ENCODE measurements at regions not wholly inside any gene's neighbourhood (a gene's known extent, or its start where the extent isn't known, plus 50 kb on each side); places are given as distances from the start of the nearest gene placed in this dataset.

DNA sequence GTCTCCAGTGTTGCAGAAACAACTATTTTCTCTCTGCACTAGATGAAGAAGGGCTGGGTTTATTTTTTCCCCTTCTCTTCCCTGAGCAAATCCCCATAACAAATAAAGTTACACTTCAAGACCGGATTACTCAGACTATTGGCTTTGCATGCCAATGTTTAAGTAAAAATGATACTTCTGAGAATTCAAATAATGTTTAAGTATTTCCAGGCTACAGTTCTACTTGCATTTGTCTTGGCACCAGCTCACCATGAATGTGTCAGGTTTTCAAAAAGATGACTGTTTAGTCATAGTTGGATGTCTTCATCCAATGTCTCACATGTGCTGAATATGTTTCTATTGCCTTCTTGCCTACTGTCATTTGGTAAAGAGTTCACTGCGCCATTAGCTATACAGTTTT is 912.6 kb downstream of the GATA3 start:
- no peak for DNase-seq (ENCODE audit: low read depth, low spot score)

DNA sequence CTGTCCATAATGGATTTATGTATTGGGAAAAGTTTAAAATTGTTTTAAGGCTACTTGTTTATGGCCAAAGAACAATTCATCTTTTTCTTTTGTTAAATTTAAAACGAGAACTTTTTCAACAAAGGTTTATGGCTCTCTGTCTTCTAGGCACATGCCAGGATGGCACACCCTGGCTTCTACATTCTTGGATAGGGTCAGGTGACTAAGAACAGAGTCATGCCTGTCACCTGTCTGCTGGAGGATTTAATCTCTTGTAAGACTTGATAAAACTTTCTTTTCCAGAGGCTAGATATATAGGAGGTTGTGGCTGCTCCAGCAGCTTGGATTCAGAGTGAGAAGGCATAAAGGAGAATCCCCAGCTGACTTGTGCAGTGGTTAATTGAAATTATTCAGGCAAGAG is 915.4 kb downstream of the GATA3 start:
- no peak for DNase-seq (ENCODE audit: low read depth, low spot score)

DNA sequence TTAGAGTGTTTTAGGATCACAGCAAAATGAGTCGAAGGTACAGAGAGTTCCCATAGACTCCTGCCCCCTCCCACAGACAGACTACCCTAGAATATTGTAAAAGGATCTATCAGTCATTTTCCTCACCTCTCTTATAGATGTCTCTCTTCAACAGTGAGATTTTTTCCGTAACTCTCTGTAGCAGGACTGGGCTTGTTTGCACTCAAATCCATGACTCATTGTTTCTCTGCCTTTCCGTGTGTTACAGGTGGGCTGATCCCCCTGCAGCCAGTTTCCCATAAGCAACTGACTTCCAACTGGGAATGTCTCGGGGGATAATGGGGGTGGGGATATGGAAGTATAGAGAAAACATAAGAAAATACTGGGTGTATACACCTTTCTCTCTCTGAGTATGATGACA is 921.0 kb downstream of the GATA3 start:
- DNase-seq (ENCODE audit: low read depth, low spot score): no peak

DNA sequence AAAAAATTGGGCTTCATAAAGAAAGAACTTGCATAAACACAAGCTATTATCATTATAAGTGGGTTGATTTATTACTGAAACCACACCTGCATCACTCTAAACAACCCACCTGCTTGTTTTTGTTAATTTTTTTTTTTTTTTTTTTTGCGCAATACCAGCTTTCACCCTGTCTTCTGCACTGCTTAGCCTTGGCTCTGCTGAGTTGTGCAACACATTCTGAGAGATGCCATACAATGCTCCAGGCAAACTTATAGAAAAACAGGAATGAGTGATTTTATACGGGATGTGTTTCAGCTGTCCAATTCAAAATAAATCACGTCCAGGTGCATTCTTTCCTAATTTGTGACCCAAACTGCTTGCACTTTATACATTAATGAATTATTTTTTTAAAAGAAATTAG is 923.6 kb downstream of the GATA3 start:
- no peak for DNase-seq (ENCODE audit: low read depth, low spot score)

DNA sequence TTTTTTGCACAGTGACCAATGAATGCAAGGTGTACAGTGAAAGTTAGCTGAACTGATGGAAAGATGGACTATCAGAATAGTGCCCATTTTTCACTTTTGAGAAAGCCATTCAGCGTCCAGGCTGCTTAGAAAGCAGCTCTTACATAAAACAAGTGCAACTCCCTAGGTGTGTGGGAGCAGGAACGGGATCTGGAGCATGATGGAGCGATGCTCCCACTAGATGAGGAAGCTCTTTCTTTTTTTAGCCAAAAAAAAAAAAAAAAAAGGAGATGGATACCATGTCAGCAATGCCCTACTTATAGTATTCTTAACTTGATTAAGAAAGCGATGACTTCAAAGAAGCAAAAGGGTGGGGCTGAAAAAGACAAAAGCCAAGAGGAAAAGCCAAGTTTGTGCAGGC is 925.5 kb downstream of the GATA3 start:
- DNase-seq (ENCODE audit: low read depth, low spot score): no peak

DNA sequence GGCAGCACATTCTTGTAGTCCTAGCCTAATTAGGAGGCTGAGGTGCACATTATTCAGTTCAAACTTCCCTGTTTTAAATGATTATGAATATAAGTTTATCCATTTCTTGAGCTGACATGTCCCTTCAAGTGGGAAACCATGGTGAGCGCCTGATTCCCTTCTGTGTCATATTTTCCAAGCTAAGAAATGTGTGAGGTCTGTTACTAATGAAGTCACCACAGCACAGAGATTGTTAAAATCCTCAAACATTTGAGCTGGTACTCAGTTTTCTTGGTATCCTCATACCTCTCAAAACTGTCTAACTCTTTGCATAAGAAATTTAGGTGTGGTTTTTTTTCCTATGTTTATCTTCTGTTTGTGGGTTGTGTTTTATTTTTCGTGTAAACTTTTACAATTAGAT is 926.8 kb downstream of the GATA3 start:
- DNase-seq (ENCODE audit: low read depth, low spot score): no peak

DNA sequence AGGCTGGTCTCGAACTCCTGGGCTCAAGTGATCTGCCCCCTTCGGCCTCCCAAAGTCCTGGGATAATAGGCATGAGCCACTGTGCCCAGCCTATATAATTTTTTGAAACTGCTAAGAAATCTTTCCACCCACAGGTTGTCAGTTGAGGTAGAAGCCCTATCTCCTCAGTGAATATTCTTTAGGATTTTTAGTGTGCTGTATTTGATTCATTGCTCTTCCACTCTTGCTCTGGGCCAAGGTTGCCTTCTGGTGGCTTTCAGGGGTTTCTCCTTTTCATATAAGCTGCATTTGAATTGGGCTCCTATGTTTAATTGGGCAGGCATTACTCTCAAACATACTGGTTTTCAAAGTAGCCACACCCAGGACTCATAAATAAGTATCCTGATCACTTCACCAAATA is 931.2 kb downstream of the GATA3 start:
- DNase-seq (ENCODE audit: low read depth, low spot score): no peak

DNA sequence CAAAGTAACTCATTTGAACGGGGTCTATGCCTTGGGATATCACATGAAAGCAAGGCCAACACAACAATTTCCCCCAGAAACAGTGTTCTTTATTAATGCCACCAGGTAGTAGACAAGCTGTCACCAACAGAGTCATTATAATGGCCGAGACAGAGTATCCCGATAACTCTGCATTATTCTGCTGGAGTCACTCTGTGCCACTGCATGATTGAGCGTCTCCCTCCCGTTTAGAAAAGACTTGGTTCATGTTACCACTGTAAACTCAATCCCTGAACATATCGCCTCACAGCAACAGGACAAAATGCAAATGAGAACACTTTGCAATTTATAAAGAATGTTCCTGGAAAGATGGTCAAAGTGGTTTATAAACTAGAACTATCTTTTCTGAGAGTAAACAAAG is 932.5 kb downstream of the GATA3 start:
- no peak for DNase-seq (ENCODE audit: low read depth, low spot score)

DNA sequence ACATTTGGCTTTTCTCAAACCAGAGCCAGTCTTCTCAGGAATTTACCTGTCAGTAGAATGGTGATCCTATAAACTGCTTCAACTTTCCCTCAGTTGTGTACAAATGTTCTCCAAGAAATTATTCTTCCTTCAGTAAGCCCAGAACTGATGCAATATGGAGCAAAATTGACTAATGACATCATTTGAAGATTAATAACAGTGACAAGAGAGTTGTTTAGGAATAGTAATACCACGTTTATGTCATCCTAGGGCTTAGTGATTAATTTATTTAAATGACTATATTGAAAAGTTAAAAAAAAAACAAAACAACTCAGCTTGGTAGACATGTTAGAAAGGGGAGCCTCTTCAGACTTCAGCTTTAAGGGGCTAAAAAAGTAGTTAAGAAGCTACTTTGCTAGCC is 933.2 kb downstream of the GATA3 start:
- DNase-seq (ENCODE audit: low read depth, low spot score): no peak

DNA sequence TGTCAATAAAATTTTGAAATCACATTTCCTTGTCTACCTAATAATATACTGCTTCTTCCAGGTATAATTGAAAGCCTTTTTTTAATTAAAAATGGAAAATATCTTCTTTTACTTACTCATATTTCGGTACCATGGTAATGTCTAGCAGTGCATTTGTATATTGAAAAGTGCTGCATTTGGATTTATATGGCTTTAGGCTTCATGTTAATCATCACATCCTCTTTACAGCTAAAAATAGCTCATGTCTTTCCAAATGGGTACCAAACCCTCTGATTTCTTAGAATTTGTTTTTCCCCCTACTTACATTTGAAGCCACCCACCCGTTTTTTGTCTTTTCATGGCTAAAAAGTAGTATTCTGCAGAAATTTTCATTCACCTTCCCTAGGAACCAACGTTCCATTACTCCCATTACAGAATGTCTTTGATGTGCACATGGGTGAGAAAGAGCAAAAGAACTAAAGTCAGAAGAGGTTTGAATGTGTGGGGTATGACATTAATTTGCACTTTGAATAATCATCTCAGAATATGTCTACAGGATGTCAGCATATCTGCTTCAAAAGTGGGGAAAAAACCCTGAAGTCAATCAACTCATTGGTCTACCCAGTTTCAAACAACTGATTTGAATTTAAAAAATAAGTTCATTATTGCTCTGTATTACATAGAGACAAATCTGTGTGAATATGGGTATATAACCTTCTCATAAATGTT is 935.9 kb downstream of the GATA3 start:
- no peak for DNase-seq (ENCODE audit: low read depth, low spot score)

DNA sequence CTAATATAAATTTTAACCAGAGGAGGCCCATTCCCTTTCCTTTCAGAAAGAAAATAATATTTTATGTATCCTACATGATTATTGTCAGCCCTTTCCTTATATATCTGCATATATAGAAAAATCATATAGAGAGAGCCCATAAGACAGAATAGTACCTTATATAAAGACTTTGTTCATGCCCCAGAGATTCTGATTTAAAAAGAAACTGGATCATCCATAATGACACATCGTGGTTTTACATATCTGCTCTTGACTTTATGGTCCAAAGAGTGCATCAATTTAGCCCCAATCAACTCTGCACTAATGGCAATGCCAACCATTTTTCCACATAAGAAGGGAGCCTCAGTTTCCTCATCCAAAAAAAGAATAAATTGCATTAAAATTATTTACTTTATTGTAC is 937.5 kb downstream of the GATA3 start:
- DNase-seq (ENCODE audit: low read depth, low spot score): no peak

DNA sequence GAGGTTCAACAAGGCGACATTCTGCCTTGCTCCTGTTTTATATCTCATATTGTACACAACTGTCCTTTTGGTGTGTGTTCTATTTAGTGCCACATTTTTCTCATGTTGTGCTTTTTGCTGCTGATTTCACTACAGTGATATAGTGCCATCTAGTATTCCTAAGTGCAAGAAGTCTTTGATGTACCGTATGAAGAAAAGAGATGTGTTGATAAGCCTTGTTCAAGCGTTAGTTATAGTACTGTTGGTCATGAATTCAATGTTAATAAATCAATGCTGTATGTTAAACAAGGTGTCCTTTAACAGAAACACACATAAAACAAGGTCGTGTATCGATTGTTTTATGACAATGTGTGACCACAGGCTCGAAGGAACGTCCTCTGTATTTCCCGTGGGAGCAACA is 939.4 kb downstream of the GATA3 start:
- no peak for DNase-seq (ENCODE audit: low read depth, low spot score)

DNA sequence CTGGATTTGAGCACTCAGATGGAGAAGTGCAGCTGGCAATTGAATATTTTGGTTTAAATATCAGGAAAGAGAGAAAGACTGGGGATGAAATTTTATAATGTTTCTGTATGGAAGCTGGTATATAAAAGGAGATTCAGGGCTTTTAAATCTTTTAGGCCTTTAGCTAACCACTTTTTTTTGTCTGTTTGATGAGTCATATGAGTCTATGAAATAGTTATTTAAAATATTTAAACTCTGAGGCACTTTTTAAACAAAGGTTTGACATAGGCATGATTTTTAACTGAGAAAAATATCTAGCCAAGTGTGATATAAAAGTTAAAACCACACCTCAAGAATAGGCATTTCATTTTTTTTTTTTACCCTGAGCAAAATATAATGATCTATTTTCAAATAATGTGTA is 944.3 kb downstream of the GATA3 start:
- no peak for DNase-seq (ENCODE audit: low read depth, low spot score)

DNA sequence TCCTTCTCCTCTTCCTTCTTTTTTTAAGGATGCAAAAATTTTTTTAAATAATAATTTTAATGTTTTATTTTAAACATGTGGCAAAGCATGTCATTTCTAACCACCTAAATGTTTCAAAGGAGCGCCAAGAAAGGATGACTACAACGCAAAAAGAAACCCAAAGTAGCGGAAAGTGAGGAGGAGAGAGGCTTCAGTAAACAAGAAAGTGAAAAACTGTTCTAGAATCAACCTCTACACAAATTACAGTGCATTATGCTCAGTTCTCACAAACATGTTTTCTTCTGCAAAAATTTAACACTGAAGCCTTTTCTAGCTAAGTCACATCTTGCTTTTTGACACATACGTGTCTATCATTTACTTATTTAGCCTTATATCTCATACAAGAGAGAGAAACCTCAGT is 948.6 kb downstream of the GATA3 start:
- no peak for DNase-seq (ENCODE audit: low read depth, low spot score)

DNA sequence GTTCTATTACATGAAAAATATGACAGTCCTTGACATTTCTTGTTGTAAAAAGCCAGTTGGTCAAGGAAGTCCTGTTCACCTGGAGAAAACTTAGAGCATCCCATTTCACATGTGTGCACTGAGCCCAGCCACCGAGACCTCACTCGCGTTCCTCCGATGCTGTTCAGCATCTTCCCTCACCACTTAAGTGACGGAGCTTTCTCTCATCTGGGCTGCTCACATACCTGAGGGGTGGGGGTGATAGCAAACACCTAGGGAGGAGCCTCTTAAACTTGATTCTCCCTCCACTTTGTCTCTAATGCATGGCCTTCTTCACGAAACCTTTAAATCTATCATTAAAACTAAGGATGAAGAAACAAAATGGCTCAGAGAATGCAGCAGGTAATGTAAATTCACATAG is 950.2 kb downstream of the GATA3 start:
- DNase-seq (ENCODE audit: low read depth, low spot score): no peak

DNA sequence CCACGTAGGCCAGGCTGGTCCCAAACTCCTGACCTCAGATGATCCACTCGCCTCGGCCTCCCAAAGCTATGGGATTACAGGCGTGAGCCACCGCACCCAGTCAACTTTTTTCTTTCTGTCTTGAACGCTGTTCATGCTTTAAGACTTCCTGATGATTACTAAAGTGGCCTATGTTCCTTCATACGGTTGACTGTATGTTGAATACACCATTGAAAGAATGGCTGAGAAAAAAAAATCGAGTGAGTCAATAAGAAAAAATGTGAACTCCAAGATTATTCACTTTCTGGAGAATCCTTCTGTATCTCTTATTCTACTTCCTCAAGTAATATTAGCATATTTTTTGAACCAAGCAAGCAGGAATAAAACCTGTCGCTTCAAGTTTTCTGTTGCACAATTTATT is 955.0 kb downstream of the GATA3 start:
- no peak for DNase-seq (ENCODE audit: low read depth, low spot score)

DNA sequence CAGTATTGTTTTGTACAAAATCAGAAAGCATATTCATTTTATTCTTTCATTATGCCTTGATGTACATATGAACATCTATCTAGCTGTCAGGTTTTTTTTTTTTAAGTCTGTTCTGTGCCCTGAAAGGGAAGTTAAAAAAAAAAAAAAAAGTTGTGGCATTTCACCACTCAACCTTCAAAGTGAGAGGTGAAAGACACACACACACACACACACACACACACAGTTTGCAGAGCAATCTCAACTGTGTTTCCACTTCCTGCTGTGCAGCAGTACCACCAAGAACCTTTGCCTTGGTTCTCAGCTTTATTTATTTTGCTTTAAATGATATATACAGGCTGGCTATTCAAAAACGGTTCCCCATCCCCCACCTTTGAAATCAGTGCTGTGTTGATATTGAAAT is 955.6 kb downstream of the GATA3 start:
- no peak for DNase-seq (ENCODE audit: low read depth, low spot score)

DNA sequence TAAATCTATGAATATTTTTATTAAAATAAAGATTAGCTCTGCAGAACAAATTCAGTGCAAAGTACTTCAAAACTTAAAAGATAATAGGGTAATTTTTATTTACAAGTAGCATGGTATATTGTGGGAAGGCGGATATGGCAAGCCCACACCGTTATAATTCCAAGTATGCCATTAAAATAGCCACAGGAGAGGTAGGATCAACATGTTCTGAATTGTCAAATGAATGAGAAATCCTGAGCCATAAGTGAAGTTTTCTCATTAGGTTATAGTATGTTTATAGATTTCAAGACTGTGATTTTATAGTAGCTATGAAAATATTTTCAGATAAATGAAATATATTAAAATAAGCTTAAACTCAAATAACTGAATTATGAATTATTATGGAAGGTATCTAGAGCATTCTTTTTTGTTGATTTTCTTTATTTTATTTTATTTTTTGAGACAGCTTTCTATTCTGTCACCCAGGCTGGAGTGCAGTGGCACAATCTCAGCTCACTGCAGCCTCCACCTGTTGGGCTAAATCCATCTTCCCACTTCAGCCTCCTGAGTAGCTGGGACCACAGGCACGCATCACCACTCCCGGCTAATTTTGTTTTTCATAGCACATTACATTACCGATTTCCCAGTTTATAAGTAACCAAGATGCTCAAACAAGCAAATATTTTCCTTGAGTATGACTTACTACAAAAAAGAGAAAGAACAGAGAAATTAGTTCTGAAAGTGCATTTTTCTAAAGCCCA is 956.6 kb downstream of the GATA3 start:
- no peak for DNase-seq (ENCODE audit: low read depth, low spot score)

DNA sequence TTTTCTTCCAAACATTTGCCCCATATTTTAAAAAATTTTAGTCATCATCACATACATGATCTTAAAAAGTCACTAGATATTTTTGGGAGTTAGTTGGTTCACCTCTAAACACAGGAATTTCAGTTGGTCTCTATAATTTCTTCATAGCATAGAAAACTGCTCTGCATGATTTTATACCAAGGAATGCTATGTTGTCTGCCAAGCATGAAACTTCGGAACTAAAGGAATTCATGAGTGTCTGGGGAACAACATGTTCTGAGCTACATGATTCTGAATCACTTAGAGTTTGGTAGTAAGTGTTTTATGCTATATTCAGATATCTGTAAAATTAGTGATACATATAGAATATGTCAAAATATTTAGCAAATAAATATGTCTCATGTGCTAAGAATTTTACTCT is 957.8 kb downstream of the GATA3 start:
- no peak for DNase-seq (ENCODE audit: low read depth, low spot score)

DNA sequence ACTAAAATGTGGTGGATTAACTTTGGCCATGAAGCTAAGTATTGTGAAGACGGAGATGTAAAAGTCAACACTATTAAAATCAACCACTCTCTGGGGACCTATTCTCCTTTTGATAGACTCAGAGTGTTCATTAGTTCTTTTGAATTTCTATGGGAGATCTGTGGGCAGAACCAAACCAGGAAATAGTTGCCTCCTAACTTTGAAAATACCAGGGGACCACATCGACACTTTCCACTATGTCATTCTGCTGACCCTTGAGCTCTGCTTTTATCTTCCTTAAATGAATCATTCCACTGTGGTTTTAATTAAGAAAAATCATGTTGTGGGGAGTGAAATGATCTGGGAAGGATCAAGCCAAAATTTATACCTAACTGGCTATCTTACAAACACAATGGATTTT is 960.5 kb downstream of the GATA3 start:
- no peak for DNase-seq (ENCODE audit: low read depth, low spot score)

DNA sequence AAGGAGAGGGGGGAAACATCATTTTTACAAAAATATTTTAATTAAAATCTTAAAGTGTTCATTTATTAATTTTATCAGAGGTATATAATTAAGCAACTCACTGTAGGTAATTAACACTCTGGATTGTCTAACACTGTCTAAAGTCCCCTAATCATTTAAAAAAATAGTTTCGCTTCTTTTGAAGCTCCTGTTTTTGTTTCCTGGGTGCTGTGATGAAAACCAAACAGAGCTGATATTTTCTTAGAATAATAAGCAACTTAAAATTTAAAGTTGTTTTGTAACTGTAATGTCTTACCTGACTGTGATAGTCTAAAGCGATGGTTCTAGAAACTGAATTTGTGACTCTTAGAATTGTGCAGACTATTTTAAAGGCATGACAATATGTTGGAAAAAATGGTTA is 961.0 kb downstream of the GATA3 start:
- DNase-seq (ENCODE audit: low read depth, low spot score): no peak

DNA sequence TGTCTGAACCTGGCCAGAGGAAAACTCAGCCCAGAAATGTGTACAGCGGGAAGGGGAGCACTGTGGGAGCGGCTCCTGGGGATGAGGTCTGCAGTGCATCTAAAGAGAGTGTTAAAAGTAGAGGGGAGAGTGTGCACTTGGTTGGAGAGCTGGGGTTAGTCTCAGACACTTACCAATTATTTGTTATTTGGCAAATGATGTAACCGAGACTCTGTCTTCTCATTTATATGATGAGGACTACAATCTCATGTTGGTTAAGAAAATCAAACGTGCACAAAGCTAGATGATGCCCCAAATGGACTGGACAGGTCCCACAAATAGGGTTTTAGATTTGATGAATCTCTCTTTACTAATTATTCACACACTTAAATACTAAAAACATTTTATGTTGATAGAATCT is 962.4 kb downstream of the GATA3 start:
- DNase-seq (ENCODE audit: low read depth, low spot score): no peak
